ENCODE measurements at regions not wholly inside any gene's neighbourhood (a gene's known extent, or its start where the extent isn't known, plus 50 kb on each side); places are given as distances from the start of the nearest gene placed in this dataset.

DNA sequence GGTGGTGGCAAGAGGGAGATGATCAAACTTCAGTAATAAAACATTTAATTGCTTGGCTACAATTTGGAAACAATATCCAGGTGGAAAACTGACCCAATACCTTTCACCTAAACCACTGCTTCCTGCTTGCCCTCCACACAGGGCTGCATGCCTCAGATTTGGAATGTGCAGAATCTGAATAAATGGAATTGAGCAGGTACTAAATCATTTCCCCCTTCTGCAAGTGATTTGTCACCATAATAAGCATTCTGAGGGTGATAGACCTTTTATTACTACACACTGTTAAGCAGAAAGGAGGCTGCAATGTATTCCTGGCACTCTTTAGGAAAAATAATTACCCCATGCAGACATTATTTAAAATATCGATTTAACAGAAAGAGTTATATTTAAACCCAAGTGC is 291.8 kb downstream of the IDS start:
- Histone ChIP-seq H3K27me3 (no peaks in the 10 kb centered on the region), H3K4me1 (no peaks in the 10 kb centered on the region), H3K27ac (no peak overlapping the region), H3K36me3 (no peaks in the 10 kb centered on the region), H3K9me3 (no peaks in the 10 kb centered on the region), H3K4me3 (replicated peaks in 1 of 3) (no peak overlapping the region)
- no peak for DNase-seq
- TF ChIP-seq CTCF (IDR thresholded peaks at IDR 0.05) (no peak), POLR2A (IDR thresholded peaks at IDR 0.05) (no peak)
- WGBS, 2 donors, result 41 to 76% methylated on average over 1 of the region's 1 CpG
- intact Hi-C loops (cut with DNase I), result no loop called here

GRCh38 chrX:149208307-149208706 is 296.8 kb downstream of the IDS start:
- Histone ChIP-seq H3K4me1 (no peaks in the 10 kb centered on the region), H3K36me3 (no peaks in the 10 kb centered on the region), H3K4me3 (replicated peaks in 1 of 3) (no peak overlapping the region), H3K9me3 (no peaks in the 10 kb centered on the region), H3K27ac (no peak overlapping the region), H3K27me3 (no peaks in the 10 kb centered on the region)
- DNase-seq, result no peak
- TF ChIP-seq CTCF (IDR thresholded peaks at IDR 0.05) (no peak), POLR2A (IDR thresholded peaks at IDR 0.05) (no peak)
- intact Hi-C loops (cut with DNase I), result no loop called here
- WGBS, 2 donors, result 74 to 90% methylated on average over 3 of the region's 3 CpGs

DNA sequence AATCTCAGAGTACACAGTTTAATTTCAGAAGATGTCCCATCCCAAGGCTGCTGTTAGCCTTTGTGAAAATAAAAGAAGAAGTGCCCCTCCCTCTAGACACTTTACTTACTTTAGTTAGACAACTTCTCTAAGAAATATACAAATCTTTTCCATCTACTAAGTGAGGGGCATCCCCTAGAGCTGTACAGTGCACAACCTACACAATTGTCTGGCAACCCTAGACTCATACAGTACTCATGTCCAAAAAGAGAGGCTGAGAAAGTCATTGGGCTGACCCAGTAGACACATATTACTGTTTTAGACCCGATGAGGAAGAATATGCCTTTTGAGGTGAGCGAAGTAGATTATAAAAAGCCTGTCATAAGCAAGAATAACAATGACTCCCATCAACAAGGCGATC is 297.6 kb downstream of the IDS start:
- H3K4me3 ChIP-seq (replicated peaks in 1 of 3), result no peak overlapping the region
- H3K27ac ChIP-seq, result no peak overlapping the region
- TF ChIP-seq CTCF (IDR thresholded peaks at IDR 0.05) (no peak), POLR2A (IDR thresholded peaks at IDR 0.05) (no peak)
- no peaks in the 10 kb centered on the region for H3K4me1 ChIP-seq
- no peaks in the 10 kb centered on the region for H3K9me3 ChIP-seq
- DNase-seq, result no peak
- intact Hi-C loops (cut with DNase I), result no loop called here
- no peaks in the 10 kb centered on the region for H3K27me3 ChIP-seq
- 90 to 93% methylated on average over 3 of the region's 3 CpGs for WGBS, 2 donors
- no peaks in the 10 kb centered on the region for H3K36me3 ChIP-seq

- 46 to 57% methylated on average over 1 of the region's 1 CpG for WGBS, 2 donors
- Histone ChIP-seq H3K9me3 (no peaks in the 10 kb centered on the region), H3K27ac (no peak overlapping the region), H3K4me1 (no peaks in the 10 kb centered on the region), H3K27me3 (no peaks in the 10 kb centered on the region), H3K36me3 (no peaks in the 10 kb centered on the region), H3K4me3 (replicated peaks in 1 of 3) (no peak overlapping the region)
- no peak for DNase-seq
- intact Hi-C loops (cut with DNase I), result no loop called here
- no peak for TF ChIP-seq POLR2A (IDR thresholded peaks at IDR 0.05)
- TF ChIP-seq CTCF (IDR thresholded peaks at IDR 0.05), result no peak
These were observed 299.2 kb downstream of the IDS start for GRCh38 chrX:149205937-149206336.

- Histone ChIP-seq H3K27me3 (no peaks in the 10 kb centered on the region), H3K27ac (no peak overlapping the region), H3K4me3 (replicated peaks in 1 of 3) (no peak overlapping the region), H3K36me3 (no peaks in the 10 kb centered on the region), H3K9me3 (no peaks in the 10 kb centered on the region), H3K4me1 (no peaks in the 10 kb centered on the region)
- intact Hi-C loops (cut with DNase I), result no loop called here
- no peak for DNase-seq
- WGBS, 2 donors, result 43 to 51% methylated on average over 3 of the region's 3 CpGs
- TF ChIP-seq POLR2A (IDR thresholded peaks at IDR 0.05) (no peak), CTCF (IDR thresholded peaks at IDR 0.05) (no peak)
These were observed 300.0 kb downstream of the IDS start for GRCh38 chrX:149205081-149205480.

Measured in thyroid gland (tissue), 4 donors.